ENCODE measurements at regions not wholly inside any gene's neighbourhood (a gene's known extent, or its start where the extent isn't known, plus 50 kb on each side); places are given as distances from the start of the nearest gene placed in this dataset.
"Not testable (repeated sequence)": the region's sequence is repeated elsewhere in the genome, so short reads cannot be mapped to it uniquely, and the experiment has no call there.

GRCh38 chr3:174583396-174583795 is 275.7 kb upstream of the NAALADL2 start:
- no peak overlapping the region for H3K4me3 ChIP-seq
- no peaks in the 10 kb centered on the region for H3K27me3 ChIP-seq
- DNase-seq, result no peak
- no peaks in the 10 kb centered on the region for H3K36me3 ChIP-seq
- intact Hi-C loops (cut with DNase I; ENCODE audit: low total_unique reads), result no loop called here
- H3K27ac ChIP-seq, result no peak overlapping the region
- ATAC-seq, result no peak
- H3K9me3 ChIP-seq, result no peaks in the 10 kb centered on the region
- H3K4me1 ChIP-seq, result no peaks in the 10 kb centered on the region
- in situ Hi-C loops (cut with MboI; ENCODE audit: low sequenced_read_pairs in 4 of 4), result no loop called here
- TF ChIP-seq CTCF (IDR thresholded peaks at IDR 0.05 in 4 of 5, conservative IDR thresholded peaks at IDR 0.05 in 1 of 5) (no peak), POLR2A (IDR thresholded peaks at IDR 0.05) (no peak)

- H3K36me3 ChIP-seq; in situ Hi-C loops (cut with MboI; ENCODE audit: low sequenced_read_pairs in 4 of 4); intact Hi-C loops (cut with DNase I; ENCODE audit: low total_unique reads); H3K27me3 ChIP-seq; H3K27ac ChIP-seq; DNase-seq; H3K9me3 ChIP-seq; H3K4me3 ChIP-seq; ATAC-seq; H3K4me1 ChIP-seq: not testable (repeated sequence)
These were observed 272.0 kb upstream of the NAALADL2 start for GRCh38 chr3:174587137-174587536.

- no peak for DNase-seq
- Histone ChIP-seq H3K27ac (no peak overlapping the region), H3K4me1 (no peaks in the 10 kb centered on the region), H3K9me3 (no peaks in the 10 kb centered on the region), H3K36me3 (no peaks in the 10 kb centered on the region), H3K27me3 (no peaks in the 10 kb centered on the region), H3K4me3 (no peak overlapping the region)
- no peak for ATAC-seq
- in situ Hi-C loops (cut with MboI; ENCODE audit: low sequenced_read_pairs in 4 of 4) (no loop called here), intact Hi-C loops (cut with DNase I; ENCODE audit: low total_unique reads) (no loop called here)
- TF ChIP-seq POLR2A (IDR thresholded peaks at IDR 0.05) (no peak), CTCF (IDR thresholded peaks at IDR 0.05 in 4 of 5, conservative IDR thresholded peaks at IDR 0.05 in 1 of 5) (no peak)
These were observed 262.6 kb upstream of the NAALADL2 start for GRCh38 chr3:174596447-174596982.

GRCh38 chr3:174598885-174599439 is 260.2 kb upstream of the NAALADL2 start:
- ATAC-seq (no peak), DNase-seq (no peak)
- TF ChIP-seq CTCF (IDR thresholded peaks at IDR 0.05 in 4 of 5, conservative IDR thresholded peaks at IDR 0.05 in 1 of 5) (no peak), POLR2A (IDR thresholded peaks at IDR 0.05) (no peak)
- Histone ChIP-seq H3K27ac (no peak overlapping the region), H3K9me3 (no peaks in the 10 kb centered on the region), H3K27me3 (no peaks in the 10 kb centered on the region), H3K36me3 (no peaks in the 10 kb centered on the region), H3K4me3 (no peak overlapping the region), H3K4me1 (no peaks in the 10 kb centered on the region)
- intact Hi-C loops (cut with DNase I; ENCODE audit: low total_unique reads), result no loop called here
- in situ Hi-C loops (cut with MboI; ENCODE audit: low sequenced_read_pairs in 4 of 4), result no loop called here

GRCh38 chr3:174613173-174613572 is 246.0 kb upstream of the NAALADL2 start:
- Histone ChIP-seq H3K4me1 (no peaks in the 10 kb centered on the region), H3K4me3 (no peak overlapping the region), H3K27ac (no peak overlapping the region), H3K27me3 (no peaks in the 10 kb centered on the region), H3K36me3 (no peaks in the 10 kb centered on the region), H3K9me3 (no peaks in the 10 kb centered on the region)
- DNase-seq (no peak), ATAC-seq (no peak)
- intact Hi-C loops (cut with DNase I; ENCODE audit: low total_unique reads), result no loop called here
- TF ChIP-seq CTCF (IDR thresholded peaks at IDR 0.05 in 4 of 5, conservative IDR thresholded peaks at IDR 0.05 in 1 of 5) (no peak), POLR2A (IDR thresholded peaks at IDR 0.05) (no peak)
- in situ Hi-C loops (cut with MboI; ENCODE audit: low sequenced_read_pairs in 4 of 4), result no loop called here

Data from gastrocnemius medialis (tissue), 4 donors.